Hepatocyte (in vitro differentiated cells): ENCODE measurements at regions not wholly inside any gene's neighbourhood (a gene's known extent, or its start where the extent isn't known, plus 50 kb on each side); places are given as distances from the start of the nearest gene placed in this dataset.

Source experiments
- CTCF ChIP-seq: fragments of 200-600 bp; sonication (generic); IDR thresholded peaks from 2 replicates; pipeline ENCODE4 v1.5.1; 2016; ENCODE audit warnings: antibody characterized with exemption, mild to moderate bottlenecking; ENCODE audit not compliant: poor library complexity
- EZH2 ChIP-seq: fragments of 200-600 bp; sonication (generic); IDR thresholded peaks from 2 replicates; pipeline ENCODE4 v1.6.1; 2016; ENCODE audit warnings: antibody characterized with exemption, mild to moderate bottlenecking, borderline replicate concordance
- EZH2phosphoT487 ChIP-seq: fragments of 200-600 bp; sonication (generic); IDR thresholded peaks from one replicate; pipeline ENCODE4 v1.6.1; 2018; ENCODE audit warnings: antibody characterized with exemption, mild to moderate bottlenecking, low read depth, moderate library complexity; ENCODE audit not compliant: unreplicated experiment, severe bottlenecking

GRCh38 chr11:104325093-104325492 is 161.1 kb upstream of the PDGFD start:
- no peak for TF ChIP-seq CTCF
- TF ChIP-seq EZH2phosphoT487 = no peak
- TF ChIP-seq EZH2 = no peak
